GM21576 (cell line): ENCODE measurements at regions not wholly inside any gene's neighbourhood (a gene's known extent, or its start where the extent isn't known, plus 50 kb on each side); places are given as distances from the start of the nearest gene placed in this dataset.
"Not testable (repeated sequence)": the region's sequence is repeated elsewhere in the genome, so short reads cannot be mapped to it uniquely, and the experiment has no call there.

ENCODE experiments used
- ATAC-seq: cut with Tn5 transposase; IDR thresholded peaks from one replicate; pipeline ENCODE4 v1.9.1; 2021; ENCODE audit warnings: mild to moderate bottlenecking, moderate library complexity; ENCODE audit not compliant: unreplicated experiment

DNA sequence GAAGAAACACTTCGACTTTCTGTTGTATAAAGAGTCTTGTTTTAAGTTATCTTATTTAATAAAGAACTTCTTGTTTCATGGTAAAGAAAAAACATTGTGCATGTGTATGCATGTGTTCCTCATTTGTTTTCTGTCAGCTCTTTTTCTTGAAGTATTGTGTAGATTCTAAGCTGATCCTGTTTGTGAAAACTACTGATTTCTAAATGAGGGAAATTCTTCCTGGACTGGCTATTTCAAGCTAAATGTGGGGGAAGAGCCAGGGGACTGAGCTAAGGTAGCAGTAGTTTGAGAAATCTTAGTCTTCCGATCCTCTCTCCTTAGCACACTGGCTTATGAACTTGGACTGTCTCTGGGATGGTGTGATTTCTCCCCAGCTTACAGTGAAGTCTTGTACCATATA is 56.4 kb upstream of the RBMS1 start:
- ATAC-seq, result no peak

DNA sequence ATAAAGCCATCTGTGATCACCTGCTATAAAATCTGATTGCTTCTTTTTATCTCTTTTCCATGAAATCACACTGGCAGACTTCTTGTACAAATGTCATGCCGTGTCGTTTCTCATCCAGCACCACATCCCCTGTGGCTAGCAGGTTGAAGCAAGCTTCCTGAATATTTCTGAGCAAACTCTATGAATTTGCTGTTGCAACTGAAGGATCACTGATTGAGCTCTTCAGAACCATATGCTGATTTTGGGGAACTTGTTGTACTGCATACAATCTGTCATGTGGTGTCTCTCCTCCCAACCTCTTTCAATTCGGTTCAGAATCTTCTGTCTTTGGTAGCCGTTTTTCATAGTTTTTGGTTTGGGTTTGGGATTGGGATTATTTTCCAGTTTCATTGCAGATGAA is 57.7 kb upstream of the RBMS1 start:
- ATAC-seq, result no peak

DNA sequence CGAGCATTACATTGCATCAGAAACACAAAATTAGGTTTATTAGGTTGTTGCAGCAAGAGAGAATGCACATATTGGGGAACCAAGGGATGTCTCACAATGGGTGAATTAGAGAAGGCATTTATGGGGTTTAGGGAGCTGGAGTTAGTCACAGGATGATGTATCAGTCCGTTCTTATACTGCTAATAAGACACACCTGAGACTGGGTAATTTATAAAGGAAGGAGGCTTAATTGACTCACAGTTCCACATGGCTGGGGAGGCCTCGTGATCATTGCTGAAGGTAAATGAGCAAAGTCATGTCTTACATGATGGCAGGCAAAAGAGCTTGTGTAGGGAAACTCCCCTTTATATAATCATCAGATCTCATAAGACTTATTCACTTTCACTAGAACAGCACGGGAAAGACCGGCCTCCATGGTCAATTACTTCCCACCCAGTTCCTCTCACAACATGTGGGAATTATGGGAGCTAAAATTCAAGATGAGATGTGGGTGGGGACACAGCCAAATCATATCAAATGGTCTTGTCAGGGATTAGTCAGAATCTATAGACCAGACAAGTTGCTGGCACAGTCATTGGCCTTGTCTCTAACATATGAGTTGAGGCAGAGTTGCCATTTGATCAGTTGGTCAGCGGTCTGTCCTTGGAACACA is 61.9 kb upstream of the RBMS1 start:
- no peak for ATAC-seq

DNA sequence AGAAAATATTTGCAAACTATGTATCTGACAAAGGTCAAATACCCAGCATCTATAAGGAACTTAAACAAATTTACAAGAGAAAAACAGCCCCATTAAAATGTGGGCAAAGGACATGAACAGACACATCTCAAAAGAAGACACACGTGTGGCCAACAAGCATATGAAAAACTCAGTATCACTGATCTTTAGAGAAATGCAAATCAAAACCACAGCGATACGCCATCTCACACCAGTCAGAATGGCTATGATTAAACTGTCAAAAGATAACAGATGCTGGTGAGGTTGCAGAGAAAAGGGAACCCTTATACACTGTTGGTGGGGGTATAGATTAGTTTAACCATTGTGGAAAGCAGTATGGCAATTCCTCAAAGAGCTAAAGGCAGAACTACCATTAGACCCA is 64.3 kb upstream of the RBMS1 start:
- no peak for ATAC-seq

DNA sequence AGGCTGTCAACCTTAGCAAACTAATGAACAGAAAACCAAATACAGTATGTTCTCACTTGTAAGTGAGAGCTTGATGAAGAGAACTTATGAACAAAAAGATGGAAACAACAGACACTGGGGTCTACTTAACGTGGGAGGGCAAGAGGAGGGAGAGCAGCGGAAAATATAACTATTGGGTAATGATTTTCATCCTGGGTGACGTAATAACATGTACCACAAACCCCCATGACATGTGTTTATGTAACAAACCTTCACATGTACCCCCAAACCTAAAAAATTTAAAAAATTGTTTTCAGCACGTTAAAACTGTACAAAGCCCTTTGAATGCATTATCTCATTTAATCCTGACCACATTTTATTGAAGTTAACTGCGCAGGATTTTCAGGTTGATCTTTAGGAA is 64.9 kb upstream of the RBMS1 start:
- no peak for ATAC-seq

DNA sequence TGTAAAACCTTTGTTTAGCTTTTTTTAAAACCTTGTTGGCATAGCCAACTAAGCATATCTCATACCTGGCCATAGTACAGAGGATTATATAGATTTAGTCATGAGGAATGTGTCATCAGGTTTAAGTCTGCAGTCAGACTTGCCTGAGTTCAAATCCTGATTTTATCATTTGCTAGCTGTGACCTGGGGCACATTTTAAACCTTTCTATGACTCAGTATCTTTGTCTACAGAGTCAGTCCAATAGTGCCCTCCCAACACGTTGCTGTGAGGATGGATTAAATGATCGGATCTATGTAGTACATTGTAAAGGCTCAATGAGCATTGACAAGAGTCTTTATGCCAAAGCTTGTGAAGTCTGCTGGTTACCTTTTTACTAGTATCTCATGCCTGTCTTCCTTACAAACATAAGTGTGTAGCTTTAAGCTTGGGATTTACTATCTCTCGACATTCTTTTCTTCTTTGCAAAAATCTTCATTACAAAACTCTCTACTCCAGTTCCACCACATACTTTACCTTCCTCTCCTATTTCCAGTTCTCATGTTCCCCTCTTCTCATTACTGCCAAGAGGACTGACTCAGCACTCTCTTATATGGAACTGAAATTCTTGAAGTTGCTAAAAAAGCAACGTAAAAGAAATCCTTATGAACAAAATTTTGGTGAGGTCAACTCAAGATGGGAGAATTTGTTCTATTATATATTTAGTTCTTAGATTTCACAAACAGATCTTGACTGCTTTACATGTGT is 68.1 kb upstream of the RBMS1 start:
- no peak for ATAC-seq

DNA sequence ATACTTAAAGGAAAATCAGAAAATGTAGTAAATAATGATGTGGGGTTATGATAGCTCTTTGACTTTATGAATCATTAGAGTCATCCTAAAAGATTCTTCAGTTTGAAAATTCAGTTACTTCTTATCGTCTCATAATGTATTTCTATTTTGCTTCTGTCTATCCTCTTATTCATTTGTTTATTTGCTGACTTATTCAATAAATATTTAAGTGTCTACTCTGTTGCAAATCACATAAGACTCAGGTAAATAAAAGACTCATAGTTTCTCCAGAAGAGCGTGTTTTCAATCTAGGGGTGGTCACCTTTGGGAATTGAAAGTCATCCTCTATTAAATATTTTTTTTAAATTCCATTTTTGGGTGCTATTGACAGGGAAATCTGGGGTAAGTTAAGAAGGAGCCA is 69.1 kb upstream of the RBMS1 start:
- no peak for ATAC-seq

DNA sequence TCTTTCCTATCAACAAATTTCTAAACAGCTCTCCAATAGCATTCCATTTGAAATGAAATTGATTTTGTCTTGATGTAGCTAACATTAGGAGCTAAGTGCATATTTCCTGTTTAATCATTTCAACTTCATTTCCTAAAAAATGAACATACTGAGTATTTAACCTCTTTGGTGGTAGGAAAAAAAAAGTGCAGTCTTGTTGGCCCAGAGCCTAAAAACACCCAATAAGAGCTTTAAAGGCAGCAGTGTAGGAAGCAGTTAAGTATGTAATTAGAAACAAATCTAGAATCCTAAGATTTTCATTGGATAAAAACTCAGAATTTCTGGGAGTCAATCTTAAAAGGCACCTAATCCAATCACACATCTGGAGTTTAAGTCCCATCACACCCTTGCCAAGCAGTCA is 71.0 kb upstream of the RBMS1 start:
- ATAC-seq, result no peak

DNA sequence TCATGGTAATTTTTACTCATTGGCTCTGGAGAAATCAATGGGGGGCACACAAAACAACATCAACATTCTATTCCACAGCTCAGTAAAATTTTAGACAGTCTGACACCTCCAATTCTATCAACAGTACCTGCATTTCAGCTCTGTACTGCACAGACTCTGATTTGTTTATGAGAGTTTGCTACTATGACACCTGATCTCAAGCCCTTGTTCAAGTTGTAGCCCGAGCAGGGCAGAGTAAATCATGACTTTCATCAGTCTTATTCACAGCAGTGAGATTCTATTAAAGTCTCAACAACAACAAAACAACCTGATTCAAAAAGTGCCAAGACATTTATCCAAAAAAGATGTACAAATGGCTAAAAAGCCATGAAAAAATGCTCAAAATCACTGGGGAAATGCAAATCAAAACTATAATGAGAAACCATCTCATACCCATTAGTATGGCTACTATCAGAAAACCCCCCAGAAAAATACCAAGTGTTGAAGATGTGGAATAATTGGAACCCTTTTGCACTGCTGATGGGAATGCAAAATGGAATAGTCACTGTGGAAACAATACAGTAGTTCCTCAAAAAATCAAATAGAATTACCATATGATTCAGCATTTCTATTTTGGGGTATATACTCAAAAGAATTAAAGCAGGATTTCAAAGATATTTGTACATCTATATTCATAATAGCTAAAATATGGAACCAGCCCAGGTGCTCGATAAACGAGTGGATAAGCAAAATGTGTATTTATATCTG is 71.7 kb upstream of the RBMS1 start:
- no peak for ATAC-seq

DNA sequence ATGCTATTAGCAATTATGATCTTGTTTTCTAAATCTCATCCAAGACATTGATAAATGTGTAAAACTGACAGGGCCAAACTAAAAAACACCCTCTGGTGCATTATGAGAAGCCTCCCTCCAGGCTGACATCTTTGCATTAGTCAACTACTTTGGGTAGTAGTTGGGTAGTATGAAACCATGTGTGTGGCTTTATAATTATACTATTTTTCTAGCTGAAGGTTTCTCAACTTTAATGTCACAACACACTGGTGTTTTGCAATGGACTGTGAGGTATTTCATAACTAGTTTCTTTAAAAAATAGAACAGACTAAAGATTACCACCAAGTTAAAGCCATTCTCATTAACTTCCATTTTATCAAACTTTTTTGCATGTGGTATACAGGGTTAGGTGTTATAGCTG is 73.1 kb upstream of the RBMS1 start:
- no peak for ATAC-seq

DNA sequence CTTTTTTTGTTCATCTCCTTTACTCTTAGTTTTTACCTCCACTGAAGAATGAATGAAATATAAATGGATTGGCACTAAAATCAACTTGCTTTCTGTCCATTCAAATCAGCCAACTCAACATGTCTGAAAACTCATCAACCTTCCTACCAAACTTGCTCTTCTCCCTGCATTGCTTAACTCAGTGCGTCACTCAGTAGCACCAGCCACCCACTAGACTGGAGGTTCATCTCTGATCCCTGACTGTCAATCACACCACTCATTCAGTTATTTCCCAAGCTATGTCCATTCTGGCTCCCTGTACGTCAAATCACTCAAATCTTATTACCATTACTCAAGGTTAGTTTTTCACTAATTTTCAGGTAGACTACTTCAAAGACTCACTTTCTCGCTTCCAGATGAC is 75.2 kb upstream of the RBMS1 start:
- ATAC-seq, result no peak

DNA sequence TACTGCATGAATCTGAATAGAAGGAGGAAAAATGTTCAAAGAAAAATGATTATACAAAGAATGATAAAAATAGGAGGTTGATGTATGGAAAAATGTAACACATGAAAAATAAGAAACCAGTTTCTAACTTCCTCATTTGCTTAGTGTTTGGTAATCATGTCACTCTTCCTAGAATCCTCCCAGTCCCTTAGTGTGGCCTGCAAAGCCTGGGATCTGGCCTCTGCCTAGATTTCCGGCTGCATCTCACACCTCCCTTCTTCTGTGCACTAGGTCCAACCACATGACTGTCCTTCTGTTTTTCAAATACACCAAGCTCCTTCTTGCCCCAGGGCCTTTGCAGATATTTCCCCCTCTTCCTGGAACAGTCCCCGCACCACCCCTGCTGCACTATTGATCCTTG is 76.8 kb upstream of the RBMS1 start:
- no peak for ATAC-seq

DNA sequence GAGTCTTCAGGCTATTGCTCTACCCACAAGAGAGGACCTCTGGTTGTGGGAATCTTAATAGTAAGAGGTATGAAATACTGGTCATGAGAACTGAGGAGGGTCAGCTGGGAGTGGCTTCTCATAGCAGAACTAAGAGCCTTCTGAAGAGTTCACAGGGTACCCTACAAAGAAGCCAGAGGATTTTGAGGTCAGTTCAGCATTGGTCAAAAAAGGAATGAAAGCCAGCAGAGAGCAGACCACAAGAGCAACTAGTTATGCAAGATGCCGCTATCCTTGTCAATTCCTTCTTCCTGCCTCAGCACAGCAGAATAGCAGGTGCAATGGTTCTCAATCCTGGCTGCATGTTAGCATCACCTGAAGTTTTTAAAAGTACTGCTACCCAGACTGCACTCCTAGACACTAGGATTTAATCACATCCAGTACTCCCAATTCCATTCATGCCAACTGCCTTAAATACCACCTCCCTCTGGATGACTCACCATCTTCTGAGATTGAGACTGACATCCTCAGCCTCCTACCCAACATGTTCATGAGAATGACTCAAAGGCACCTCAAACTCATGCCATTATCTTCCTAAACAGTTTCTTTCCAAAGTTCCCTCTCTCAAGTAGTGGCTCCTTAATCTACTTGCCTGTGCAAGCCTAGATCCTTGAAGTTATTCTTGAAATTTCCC is 81.0 kb upstream of the RBMS1 start:
- ATAC-seq, result no peak

DNA sequence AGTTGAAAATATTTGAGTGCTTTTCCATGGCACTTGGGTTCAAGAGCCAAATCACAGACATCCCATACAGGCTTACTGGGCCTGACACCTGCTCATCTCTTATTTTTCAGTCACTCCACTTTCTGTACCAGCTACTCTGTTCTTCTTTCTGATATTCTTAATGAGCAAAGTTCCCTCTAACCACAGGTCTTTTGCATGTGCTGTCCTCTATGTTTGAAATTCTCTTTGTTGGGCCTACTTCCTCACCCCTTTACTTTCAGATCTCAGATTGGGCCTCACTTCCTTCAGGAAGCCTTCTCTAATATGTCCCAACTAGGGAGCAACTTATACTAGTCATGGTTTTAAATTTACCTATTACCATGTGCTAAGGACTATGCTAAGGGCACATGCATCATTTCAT is 81.8 kb upstream of the RBMS1 start:
- ATAC-seq, result no peak

DNA sequence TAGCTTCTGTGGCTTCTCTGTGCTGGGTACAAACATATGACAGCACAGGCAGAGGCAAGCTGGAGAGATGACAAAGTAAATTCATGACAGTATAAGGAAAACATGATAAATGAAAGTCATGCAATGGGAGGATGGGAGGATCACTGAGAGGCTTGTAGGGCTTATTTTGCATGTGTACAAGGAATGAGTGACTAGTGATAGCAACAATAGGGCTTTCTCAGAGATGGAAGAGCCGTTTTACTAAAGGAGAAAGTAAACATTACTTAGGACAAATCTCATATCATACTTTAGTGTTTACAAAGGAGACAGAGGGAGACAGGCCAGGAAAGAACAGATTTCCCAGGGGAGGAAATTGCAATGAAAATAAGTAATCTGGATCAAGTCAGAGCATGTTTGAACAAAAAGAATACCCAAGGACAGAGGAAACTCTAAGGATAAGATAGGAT is 82.5 kb upstream of the RBMS1 start:
- no peak for ATAC-seq

DNA sequence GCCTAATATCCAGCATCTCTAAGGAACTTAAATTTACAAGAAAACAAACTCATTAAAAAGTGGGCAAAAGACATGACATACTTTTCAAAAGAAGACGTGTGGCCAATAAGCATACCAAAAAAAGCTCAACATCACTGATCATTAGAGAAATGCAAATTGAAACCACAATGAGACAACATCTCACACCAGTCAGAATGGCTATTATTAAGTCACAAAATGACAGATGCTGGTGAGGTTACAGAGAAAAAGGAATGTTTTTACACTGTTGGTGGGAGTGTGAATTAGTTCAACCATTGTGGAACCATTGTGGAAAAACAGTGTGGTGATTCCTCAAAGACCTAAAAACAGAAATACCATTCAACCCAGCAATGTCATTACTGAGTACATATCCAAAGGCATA is 83.5 kb upstream of the RBMS1 start:
- not testable (repeated sequence) for ATAC-seq

DNA sequence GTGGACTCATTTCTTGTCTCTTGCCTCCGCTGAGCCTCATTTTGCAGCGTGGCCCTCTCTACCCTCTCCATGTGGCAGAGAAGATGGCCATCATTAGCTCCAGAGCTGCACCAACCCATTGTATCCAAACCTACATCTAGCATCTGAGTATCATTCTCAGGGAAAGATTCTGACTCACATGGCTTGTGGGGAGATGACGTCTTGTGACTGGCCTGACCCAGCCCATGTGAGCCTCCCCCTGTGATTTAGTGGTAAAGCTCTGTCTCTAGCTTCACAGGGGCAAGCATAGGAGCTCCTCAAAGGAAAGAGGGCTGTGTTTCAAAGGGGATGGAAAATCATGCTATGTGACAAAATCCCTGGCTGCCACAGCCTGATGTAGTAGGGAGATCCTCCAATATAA is 87.4 kb upstream of the RBMS1 start:
- no peak for ATAC-seq

DNA sequence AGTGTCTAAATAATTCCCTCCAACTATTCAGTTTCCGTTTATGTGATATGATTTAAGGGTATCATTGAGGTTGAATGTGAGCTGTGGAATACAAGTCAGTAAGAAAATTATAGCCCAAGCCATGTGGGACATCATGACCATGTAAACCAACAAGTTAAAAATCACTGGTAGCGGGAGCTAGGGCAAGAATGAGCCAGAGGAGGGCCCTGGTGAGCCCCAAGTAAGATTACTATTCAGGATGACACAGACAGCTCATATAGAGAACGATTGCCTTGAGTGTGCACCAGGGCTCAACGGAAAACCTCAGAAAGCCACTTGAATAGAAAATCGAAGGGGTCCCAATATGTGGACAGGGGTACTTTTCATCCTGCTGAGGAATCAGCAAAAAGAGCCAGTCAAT is 87.8 kb upstream of the RBMS1 start:
- no peak for ATAC-seq

DNA sequence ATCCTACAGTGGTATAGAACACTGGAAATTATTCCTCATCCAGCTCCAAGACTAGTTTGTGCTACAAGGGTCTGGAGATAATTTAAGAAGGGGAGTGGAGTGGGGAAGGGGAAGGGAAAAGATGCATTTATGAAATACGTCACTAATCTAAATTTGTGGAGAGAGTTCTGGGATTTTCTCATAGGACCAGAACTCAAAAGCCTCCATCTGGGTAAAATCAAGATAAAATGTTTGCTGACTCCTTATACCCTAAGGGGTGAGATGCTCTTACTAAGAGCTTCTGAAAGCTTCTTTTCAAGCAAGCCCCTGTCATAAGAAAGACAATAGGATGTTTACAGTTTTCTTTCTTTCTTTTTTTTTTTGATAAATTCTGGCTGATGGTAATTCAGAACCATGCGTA is 88.5 kb upstream of the RBMS1 start:
- ATAC-seq, result no peak

DNA sequence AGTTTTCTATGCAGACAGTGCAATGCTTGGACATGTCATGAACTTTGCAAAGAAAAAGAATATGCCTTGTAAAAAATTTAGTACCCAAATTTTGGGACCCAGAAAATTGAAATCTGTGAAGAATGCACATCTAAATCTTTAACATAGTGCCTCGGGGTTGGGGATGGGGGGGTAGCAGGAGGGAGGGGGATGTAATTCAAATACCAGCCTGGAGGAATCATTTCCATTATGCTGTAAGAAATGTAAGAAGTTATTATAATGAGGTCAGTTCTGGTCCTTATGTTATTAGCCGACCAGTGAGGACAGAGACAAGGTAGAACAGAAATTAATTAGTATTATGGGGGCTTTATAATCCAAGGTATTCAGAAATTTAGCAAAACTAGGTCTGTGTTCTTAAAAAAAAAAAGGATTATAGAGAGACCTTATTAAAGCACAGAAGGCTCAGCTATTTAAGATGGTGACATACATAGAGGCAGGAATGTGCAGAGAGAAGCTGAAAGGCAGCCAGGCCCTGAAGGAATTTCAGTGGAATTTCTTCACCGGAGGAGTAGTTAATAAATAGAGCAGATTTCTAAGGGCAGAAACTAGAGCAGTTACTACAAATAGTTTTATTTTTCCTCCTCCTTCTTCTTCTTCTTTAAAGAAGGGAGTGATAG is 89.0 kb upstream of the RBMS1 start:
- no peak for ATAC-seq

DNA sequence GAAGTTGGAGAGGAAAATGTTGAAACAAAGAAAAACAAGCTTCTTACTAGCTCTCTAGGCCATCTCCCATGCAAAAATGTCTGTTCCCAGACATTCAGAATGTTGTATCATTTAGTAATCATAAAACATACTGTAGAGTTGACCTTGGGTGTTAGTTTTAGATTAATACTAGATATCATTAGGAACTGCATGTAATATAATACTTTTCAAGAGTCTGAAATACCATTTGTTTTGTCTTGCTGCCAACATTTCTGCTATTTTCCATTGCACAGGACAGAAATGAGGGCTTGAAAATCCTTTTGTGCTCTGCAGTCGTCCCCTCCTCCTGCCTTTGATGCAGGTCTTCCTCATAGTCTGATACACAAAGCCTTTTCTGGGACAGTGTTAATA is 89.5 kb upstream of the RBMS1 start:
- ATAC-seq, result no peak
